ENCODE measurements at regions not wholly inside any gene's neighbourhood (a gene's known extent, or its start where the extent isn't known, plus 50 kb on each side); places are given as distances from the start of the nearest gene placed in this dataset.

- TF ChIP-seq, protein P1, sequence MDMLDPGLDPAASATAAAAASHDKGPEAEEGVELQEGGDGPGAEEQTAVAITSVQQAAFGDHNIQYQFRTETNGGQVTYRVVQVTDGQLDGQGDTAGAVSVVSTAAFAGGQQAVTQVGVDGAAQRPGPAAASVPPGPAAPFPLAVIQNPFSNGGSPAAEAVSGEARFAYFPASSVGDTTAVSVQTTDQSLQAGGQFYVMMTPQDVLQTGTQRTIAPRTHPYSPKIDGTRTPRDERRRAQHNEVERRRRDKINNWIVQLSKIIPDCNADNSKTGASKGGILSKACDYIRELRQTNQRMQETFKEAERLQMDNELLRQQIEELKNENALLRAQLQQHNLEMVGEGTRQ (CRISPR knock-in tag; IDR thresholded peaks at IDR 0.05), result no peak
- no peak for TF ChIP-seq TSC22D4 (tag; IDR thresholded peaks at IDR 0.05)
Observed at GRCh38 chr10:84766923-84767322, 438.5 kb downstream of the CCSER2 start.

Measured in K562 (cell line).